ENCODE measurements at regions not wholly inside any gene's neighbourhood (a gene's known extent, or its start where the extent isn't known, plus 50 kb on each side); places are given as distances from the start of the nearest gene placed in this dataset.

GRCh38 chr9:106146066-106146840 is 451.9 kb downstream of the TMEM38B start:
- no peak for DNase-seq (ENCODE audit: low spot score)
- Histone ChIP-seq H3K4me1 (replicated peaks) (no peaks in the 10 kb centered on the region), H3K4me3 (no peak overlapping the region), H3K9me3 (no peaks in the 10 kb centered on the region), H3K27ac (no peak overlapping the region), H3K27me3 (replicated peaks; ENCODE audit: insufficient read depth) (no peaks in the 10 kb centered on the region), H3K36me3 (no peaks in the 10 kb centered on the region)
- intact Hi-C loops (cut with DNase I): no loop called here
- 70% methylated on average over 6 of the region's 6 CpGs for WGBS
- TF ChIP-seq POLR2A (IDR thresholded peaks at IDR 0.05): no peak

DNA sequence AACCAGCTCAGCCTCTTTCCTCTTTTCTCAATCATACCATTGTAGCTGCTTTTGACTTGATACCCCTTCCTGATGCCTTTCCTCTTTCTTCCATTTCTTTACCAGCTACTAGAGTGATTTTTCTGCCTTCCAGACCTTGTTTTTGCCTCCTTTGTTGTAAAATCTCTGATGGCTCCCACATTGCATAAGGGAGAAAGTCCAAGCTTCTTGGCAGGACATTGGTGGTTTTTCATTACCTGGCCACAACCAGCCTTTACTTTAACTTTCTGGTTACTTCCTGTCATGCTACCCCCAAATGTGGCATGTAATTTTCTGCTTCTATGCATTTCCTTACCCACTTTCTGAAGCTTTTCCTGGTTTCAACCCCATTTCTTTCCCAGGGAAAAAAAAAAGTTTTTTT is 452.5 kb downstream of the TMEM38B start:
- Histone ChIP-seq H3K27me3 (replicated peaks; ENCODE audit: insufficient read depth) (no peaks in the 10 kb centered on the region), H3K27ac (no peak overlapping the region), H3K4me3 (no peak overlapping the region), H3K4me1 (replicated peaks) (no peaks in the 10 kb centered on the region), H3K9me3 (no peaks in the 10 kb centered on the region), H3K36me3 (no peaks in the 10 kb centered on the region)
- TF ChIP-seq, protein P1, sequence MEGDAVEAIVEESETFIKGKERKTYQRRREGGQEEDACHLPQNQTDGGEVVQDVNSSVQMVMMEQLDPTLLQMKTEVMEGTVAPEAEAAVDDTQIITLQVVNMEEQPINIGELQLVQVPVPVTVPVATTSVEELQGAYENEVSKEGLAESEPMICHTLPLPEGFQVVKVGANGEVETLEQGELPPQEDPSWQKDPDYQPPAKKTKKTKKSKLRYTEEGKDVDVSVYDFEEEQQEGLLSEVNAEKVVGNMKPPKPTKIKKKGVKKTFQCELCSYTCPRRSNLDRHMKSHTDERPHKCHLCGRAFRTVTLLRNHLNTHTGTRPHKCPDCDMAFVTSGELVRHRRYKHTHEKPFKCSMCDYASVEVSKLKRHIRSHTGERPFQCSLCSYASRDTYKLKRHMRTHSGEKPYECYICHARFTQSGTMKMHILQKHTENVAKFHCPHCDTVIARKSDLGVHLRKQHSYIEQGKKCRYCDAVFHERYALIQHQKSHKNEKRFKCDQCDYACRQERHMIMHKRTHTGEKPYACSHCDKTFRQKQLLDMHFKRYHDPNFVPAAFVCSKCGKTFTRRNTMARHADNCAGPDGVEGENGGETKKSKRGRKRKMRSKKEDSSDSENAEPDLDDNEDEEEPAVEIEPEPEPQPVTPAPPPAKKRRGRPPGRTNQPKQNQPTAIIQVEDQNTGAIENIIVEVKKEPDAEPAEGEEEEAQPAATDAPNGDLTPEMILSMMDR (IDR thresholded peaks at IDR 0.05): no peak
- TF ChIP-seq POLR2AphosphoS5 (IDR thresholded peaks at IDR 0.05): no peak
- TF ChIP-seq POLR2A (IDR thresholded peaks at IDR 0.05): no peak
- no peak for DNase-seq (ENCODE audit: low spot score)
- intact Hi-C loops (cut with DNase I): no loop called here

DNA sequence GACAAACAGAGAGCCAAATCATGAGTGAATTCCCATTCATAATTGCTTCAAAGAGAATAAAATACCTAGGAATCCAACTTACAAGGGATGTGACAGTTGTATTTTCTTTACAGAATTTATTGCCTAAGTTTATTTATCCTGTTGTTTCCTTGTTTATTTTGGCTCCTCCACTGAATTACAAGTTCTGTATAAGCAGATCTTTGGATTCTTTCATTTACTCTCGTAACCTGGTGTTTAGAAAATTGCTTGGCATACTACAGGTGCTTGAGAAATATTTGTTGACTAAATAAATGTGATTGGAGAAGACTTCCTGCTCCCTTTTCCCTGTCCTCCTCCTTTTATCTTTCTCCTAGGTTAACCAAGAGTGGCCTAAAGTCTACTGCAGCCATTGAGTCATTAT is 455.6 kb downstream of the TMEM38B start:
- H3K4me1 ChIP-seq (replicated peaks): no peaks in the 10 kb centered on the region
- TF ChIP-seq, protein P1 (IDR thresholded peaks at IDR 0.05): no peak
- no peak for TF ChIP-seq POLR2AphosphoS5 (IDR thresholded peaks at IDR 0.05)
- TF ChIP-seq POLR2A (IDR thresholded peaks at IDR 0.05): no peak
- no peak for DNase-seq (ENCODE audit: low spot score)
- WGBS: 39% methylated on average over 1 of the region's 1 CpG
- H3K9me3 ChIP-seq: no peaks in the 10 kb centered on the region
- no peak overlapping the region for H3K27ac ChIP-seq
- no peaks in the 10 kb centered on the region for H3K36me3 ChIP-seq
- intact Hi-C loops (cut with DNase I): no loop called here
- H3K4me3 ChIP-seq: no peak overlapping the region
- H3K27me3 ChIP-seq (replicated peaks; ENCODE audit: insufficient read depth): no peaks in the 10 kb centered on the region

DNA sequence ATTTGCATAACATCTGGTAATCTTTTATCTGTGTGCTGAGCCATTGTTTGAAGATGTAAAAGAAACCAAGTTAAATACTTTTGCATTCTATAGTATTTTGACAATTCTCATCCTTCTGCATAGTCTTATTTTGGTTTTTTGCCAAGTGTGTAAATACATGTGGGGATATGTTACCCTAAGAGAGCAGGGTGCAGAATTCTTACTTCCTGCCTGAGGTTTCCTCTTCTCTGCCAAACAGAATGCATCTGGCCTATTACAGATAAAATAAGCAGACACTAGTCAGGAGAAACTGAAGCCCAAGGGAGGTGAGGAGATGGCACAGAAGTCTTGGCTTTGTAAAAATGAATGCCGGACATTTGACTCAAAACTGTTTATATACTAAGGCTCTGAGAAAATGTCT is 462.1 kb downstream of the TMEM38B start:
- Histone ChIP-seq H3K4me3 (no peak overlapping the region), H3K4me1 (replicated peaks) (no peaks in the 10 kb centered on the region), H3K9me3 (no peaks in the 10 kb centered on the region), H3K27ac (no peak overlapping the region), H3K27me3 (replicated peaks; ENCODE audit: insufficient read depth) (no peaks in the 10 kb centered on the region), H3K36me3 (no peaks in the 10 kb centered on the region)
- DNase-seq (ENCODE audit: low spot score): no peak
- intact Hi-C loops (cut with DNase I): no loop called here
- WGBS: 70% methylated on average over 1 of the region's 1 CpG
- TF ChIP-seq POLR2AphosphoS5 (IDR thresholded peaks at IDR 0.05) (no peak), POLR2A (IDR thresholded peaks at IDR 0.05) (no peak)
- TF ChIP-seq, protein P1 (IDR thresholded peaks at IDR 0.05): no peak

- H3K9me3 ChIP-seq: no peaks in the 10 kb centered on the region
- no peak overlapping the region for H3K4me3 ChIP-seq
- H3K27me3 ChIP-seq (replicated peaks; ENCODE audit: insufficient read depth): no peaks in the 10 kb centered on the region
- DNase-seq (ENCODE audit: low spot score): no peak
- H3K4me1 ChIP-seq (replicated peaks): no peaks in the 10 kb centered on the region
- TF ChIP-seq, protein P1 (IDR thresholded peaks at IDR 0.05): no peak
- TF ChIP-seq POLR2AphosphoS5 (IDR thresholded peaks at IDR 0.05) (no peak), POLR2A (IDR thresholded peaks at IDR 0.05) (no peak)
- no peaks in the 10 kb centered on the region for H3K36me3 ChIP-seq
- no peak overlapping the region for H3K27ac ChIP-seq
- intact Hi-C loops (cut with DNase I): no loop called here
- 88% methylated on average over 1 of the region's 1 CpG for WGBS
Measured at GRCh38 chr9:106172265-106172664, 477.9 kb downstream of the TMEM38B start.
